Caco-2 (cell line): ENCODE measurements at regions not wholly inside any gene's neighbourhood (a gene's known extent, or its start where the extent isn't known, plus 50 kb on each side); places are given as distances from the start of the nearest gene placed in this dataset.

Source experiments
- BruUV-seq: library from RNA; stranded (reverse); fragments of 400-500 nt; replicated peaks from 2 replicates; lab custom pipeline; 2021; lab: Mats Ljungman, UMichigan
- CTCF ChIA-PET: fragments of 300-600 bp; sonication (Branson Sonifier 250); formaldehyde crosslinking; loops from one replicate; lab custom pipeline; 2022; ENCODE audit warnings: antibody characterized with exemption; lab: Charles Lee
- POLR2A ChIA-PET: fragments of 300-600 bp; sonication (Branson Sonifier 250); formaldehyde crosslinking; loops from one replicate; lab custom pipeline; 2022; ENCODE audit warnings: antibody characterized with exemption; lab: Charles Lee
- DNase-seq, 2 experiments: peaks; one replicate each; pipeline versions ENCODE4 v3.0.0 to v3.0.0-alpha.2; 2020 to 2022
- H3K27me3 ChIP-seq: replicated peaks from 2 replicates; pipeline ENCODE4 v1.6.0; 2011; ENCODE audit warnings: low read length; ENCODE audit not compliant: control insufficient read depth, insufficient read depth
- H3K36me3 ChIP-seq: 2 replicates; pipeline ENCODE4 v1.5.1; 2011; ENCODE audit warnings: low read length; ENCODE audit not compliant: control insufficient read depth, insufficient read depth
- H3K4me1 ChIP-seq: fragments of 250-450 bp; sonication (Bioruptor Pico); 2 replicates; pipeline ENCODE4 v1.5.1; 2020; ENCODE audit warnings: mild to moderate bottlenecking
- H3K4me3 ChIP-seq: 2 replicates; pipeline ENCODE4 v1.5.1; 2011; ENCODE audit warnings: low read depth, mild to moderate bottlenecking, control low read depth, low read length
- H3K9me3 ChIP-seq: fragments of 250-450 bp; sonication (Bioruptor Pico); 2 replicates; pipeline ENCODE4 v1.5.1; 2020; ENCODE audit warnings: mild to moderate bottlenecking, moderate library complexity
- H3K27ac Mint-ChIP-seq: one replicate; pipeline ENCODE4 v1.8.0; 2022; ENCODE audit warnings: mixed read lengths; ENCODE audit not compliant: unreplicated experiment
- H3K27me3 Mint-ChIP-seq: one replicate; pipeline ENCODE4 v1.8.0; 2022; ENCODE audit warnings: mixed read lengths; ENCODE audit not compliant: insufficient read depth, unreplicated experiment
- H3K36me3 Mint-ChIP-seq: one replicate; pipeline ENCODE4 v1.8.0; 2022; ENCODE audit warnings: mild to moderate bottlenecking, mixed read lengths; ENCODE audit not compliant: insufficient read depth, unreplicated experiment
- H3K4me1 Mint-ChIP-seq: one replicate; pipeline ENCODE4 v1.8.0; 2022; ENCODE audit warnings: low read depth, mixed read lengths; ENCODE audit not compliant: unreplicated experiment
- H3K4me3 Mint-ChIP-seq: one replicate; pipeline ENCODE4 v1.8.0; 2022; ENCODE audit warnings: mild to moderate bottlenecking, moderate library complexity, mixed read lengths; ENCODE audit not compliant: unreplicated experiment
- H3K9me3 Mint-ChIP-seq: one replicate; pipeline ENCODE4 v1.8.0; 2022; ENCODE audit warnings: mixed read lengths; ENCODE audit not compliant: unreplicated experiment
- intact Hi-C: fragments of 100-400 bp; cut with micrococcal nuclease; formaldehyde crosslinking; loops from one replicate; pipeline ENCODE4 v1.10.0; 2022; ENCODE audit not compliant: unreplicated experiment
- TF ChIP-seq, protein P1 (sequence below), 2 experiments: fragments of 200-600 bp in 1 of 2; IDR thresholded peaks; 1 replicate in 1 of 2; 2 replicates in 1 of 2; pipeline versions ENCODE4 v1.5.1 to v1.8.0; 2011 to 2022; ENCODE audit warnings: antibody characterized with exemption in 1 of 2, control low read depth in 1 of 2, inconsistent platforms in 1 of 2, low read depth in 1 of 2, low read length in 1 of 2, mild to moderate bottlenecking in 1 of 2, moderate library complexity in 1 of 2; ENCODE audit not compliant: insufficient read depth in 1 of 2, severe bottlenecking in 1 of 2, unreplicated experiment in 1 of 2

DNA sequence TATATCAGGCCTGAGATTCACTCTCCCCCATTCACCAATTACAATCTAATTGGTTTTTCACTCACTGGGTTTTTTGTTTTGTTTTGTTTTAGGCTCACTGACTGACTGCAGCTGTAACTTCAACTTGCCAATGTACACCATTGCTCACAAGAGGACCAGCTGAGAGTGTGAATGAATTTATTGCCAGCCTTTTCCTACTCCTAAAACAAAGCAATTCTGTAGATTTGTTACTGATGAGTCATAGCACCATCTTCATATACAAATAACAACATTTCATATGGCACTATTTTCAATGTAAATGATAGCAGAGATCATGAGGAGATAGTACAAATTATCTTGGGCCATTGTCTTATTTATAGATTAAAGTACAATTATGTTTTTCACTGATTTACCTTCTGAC lies 76.0 kb upstream of the DPYD start:
- Mint-ChIP-seq H3K4me1 (no peaks in the 10 kb centered on the region), H3K4me3 (no peak overlapping the region), H3K27ac (no peak overlapping the region), H3K27me3 (no peaks in the 10 kb centered on the region), H3K36me3 (no peaks in the 10 kb centered on the region), H3K9me3 (no peaks in the 10 kb centered on the region)
- Histone ChIP-seq H3K9me3 (no peaks in the 10 kb centered on the region), H3K4me3 (no peak overlapping the region), H3K4me1 (peaks cover 3% of the 10 kb centered on the region; the same call in 1 of the 2 replicates), H3K36me3 (no peaks in the 10 kb centered on the region), H3K27me3 (no peaks in the 10 kb centered on the region)
- CTCF ChIA-PET, result no interaction called here
- TF ChIP-seq, protein P1, sequence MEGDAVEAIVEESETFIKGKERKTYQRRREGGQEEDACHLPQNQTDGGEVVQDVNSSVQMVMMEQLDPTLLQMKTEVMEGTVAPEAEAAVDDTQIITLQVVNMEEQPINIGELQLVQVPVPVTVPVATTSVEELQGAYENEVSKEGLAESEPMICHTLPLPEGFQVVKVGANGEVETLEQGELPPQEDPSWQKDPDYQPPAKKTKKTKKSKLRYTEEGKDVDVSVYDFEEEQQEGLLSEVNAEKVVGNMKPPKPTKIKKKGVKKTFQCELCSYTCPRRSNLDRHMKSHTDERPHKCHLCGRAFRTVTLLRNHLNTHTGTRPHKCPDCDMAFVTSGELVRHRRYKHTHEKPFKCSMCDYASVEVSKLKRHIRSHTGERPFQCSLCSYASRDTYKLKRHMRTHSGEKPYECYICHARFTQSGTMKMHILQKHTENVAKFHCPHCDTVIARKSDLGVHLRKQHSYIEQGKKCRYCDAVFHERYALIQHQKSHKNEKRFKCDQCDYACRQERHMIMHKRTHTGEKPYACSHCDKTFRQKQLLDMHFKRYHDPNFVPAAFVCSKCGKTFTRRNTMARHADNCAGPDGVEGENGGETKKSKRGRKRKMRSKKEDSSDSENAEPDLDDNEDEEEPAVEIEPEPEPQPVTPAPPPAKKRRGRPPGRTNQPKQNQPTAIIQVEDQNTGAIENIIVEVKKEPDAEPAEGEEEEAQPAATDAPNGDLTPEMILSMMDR (IDR thresholded peaks at IDR 0.05; ENCODE audit: insufficient read depth in 1 of 2, low read depth in 1 of 2, low read length in 1 of 2, severe bottlenecking in 1 of 2, unreplicated experiment in 1 of 2), result no peak
- intact Hi-C loops, result no loop called here
- DNase-seq, result no peak
- BruUV-seq, result no TSS peak
- POLR2A ChIA-PET, result no interaction called here

DNA sequence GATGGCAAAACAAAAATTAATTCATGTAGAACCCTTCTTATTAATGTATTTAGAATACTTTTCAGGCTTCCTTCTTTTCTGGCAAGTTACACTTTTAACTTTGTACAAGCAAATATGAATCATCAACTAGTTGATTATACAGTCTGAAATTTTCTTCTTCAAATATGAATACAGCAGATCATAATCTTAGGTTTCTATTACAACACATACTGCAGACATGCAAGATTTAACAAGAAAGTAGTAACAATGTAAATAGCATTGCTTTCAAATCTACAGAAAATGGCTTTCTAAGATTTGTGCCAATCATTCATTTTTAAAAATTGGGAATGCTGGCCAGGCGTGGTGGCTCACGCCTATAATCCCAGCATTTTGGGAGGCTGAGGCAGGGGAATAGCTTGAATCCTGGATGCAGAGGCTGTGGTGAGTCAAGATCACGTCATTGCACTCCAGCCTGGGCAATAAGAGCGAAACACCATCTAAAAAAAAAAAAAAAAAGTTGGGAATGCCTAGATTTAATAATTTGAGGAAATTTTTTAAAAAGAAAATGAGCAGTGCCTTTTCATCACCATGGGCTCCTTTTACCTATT lies 68.4 kb upstream of the DPYD start:
- Histone ChIP-seq H3K4me3 (no peak overlapping the region), H3K4me1 (no peaks in the 10 kb centered on the region), H3K36me3 (no peaks in the 10 kb centered on the region), H3K27me3 (no peaks in the 10 kb centered on the region), H3K9me3 (no peaks in the 10 kb centered on the region)
- BruUV-seq, result no TSS peak
- CTCF ChIA-PET, result no interaction called here
- no peak for DNase-seq
- POLR2A ChIA-PET, result no interaction called here
- no peaks in the 10 kb centered on the region for H3K4me1 Mint-ChIP-seq
- TF ChIP-seq, protein P1 (IDR thresholded peaks at IDR 0.05; ENCODE audit: insufficient read depth in 1 of 2, low read depth in 1 of 2, low read length in 1 of 2, severe bottlenecking in 1 of 2, unreplicated experiment in 1 of 2), result no peak
- peaks cover 3% of the 10 kb centered on the region for H3K27me3 Mint-ChIP-seq
- H3K9me3 Mint-ChIP-seq, result no peaks in the 10 kb centered on the region
- no peaks in the 10 kb centered on the region for H3K36me3 Mint-ChIP-seq
- no peak overlapping the region for H3K4me3 Mint-ChIP-seq
- H3K27ac Mint-ChIP-seq, result no peak overlapping the region
- intact Hi-C loops, result no loop called here

DNA sequence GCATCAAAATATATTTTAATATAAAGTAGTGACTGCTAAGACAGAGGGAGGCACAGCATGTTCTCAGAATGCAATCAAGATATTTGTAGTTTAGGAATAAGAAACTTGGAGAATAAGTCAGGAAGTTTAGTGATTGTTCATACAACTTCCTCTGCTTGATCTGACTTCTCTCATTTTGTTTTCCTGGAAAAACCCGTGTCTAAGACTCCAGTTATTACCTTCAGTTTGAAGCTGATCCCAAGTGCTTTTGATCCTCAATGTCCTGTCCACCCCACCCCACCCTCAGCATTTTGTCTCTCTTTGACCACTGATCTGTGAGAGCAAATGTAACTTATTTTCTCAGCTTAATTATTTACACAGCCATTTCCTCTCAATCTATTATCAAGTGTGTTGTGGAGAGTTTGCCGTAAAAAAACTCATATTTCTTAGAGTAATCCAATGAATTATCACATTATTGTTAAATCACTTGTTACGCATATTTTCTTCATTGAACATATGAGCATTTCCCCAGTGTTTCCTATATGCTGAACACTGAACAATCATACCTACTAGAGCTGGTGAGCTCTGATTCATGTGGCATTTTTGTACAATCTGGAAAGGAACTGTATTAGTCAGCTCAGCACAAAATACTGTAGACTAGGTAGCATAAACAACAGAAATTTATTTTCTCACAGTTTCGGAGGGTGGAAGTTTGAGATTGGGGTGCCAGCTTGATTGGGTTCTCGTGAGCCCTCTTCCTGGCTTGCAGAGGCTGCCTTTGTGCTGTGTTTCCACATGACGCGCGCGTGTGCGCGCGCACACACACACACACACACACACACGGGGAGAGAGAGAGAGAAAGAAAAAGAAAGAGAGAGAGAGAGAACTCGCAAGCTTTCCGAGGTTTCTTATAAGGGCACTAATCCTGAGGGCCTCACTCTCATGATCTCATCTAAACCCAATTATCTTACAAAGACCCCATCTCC lies 65.5 kb upstream of the DPYD start:
- no peaks in the 10 kb centered on the region for H3K36me3 Mint-ChIP-seq
- H3K4me3 Mint-ChIP-seq, result no peak overlapping the region
- TF ChIP-seq, protein P1 (IDR thresholded peaks at IDR 0.05; ENCODE audit: insufficient read depth in 1 of 2, low read depth in 1 of 2, low read length in 1 of 2, severe bottlenecking in 1 of 2, unreplicated experiment in 1 of 2), result no peak
- CTCF ChIA-PET, result no interaction called here
- POLR2A ChIA-PET, result no interaction called here
- no peaks in the 10 kb centered on the region for H3K9me3 Mint-ChIP-seq
- no TSS peak for BruUV-seq
- intact Hi-C loops, result no loop called here
- Histone ChIP-seq H3K9me3 (no peaks in the 10 kb centered on the region), H3K27me3 (no peaks in the 10 kb centered on the region), H3K36me3 (no peaks in the 10 kb centered on the region), H3K4me1 (no peaks in the 10 kb centered on the region), H3K4me3 (no peak overlapping the region)
- H3K4me1 Mint-ChIP-seq, result no peaks in the 10 kb centered on the region
- peaks cover 3% of the 10 kb centered on the region for H3K27me3 Mint-ChIP-seq
- no peak overlapping the region for H3K27ac Mint-ChIP-seq
- DNase-seq, result no peak
